ENCODE measurements at regions not wholly inside any gene's neighbourhood (a gene's known extent, or its start where the extent isn't known, plus 50 kb on each side); places are given as distances from the start of the nearest gene placed in this dataset.
A peak's percentile ranks its signal among the peaks of the same experiment; 100 is the strongest.
"Not testable (repeated sequence)": the region's sequence is repeated elsewhere in the genome, so short reads cannot be mapped to it uniquely, and the experiment has no call there.

- no peak for TF ChIP-seq CTCF (IDR thresholded peaks at IDR 0.05; ENCODE audit: extremely low read depth, insufficient read depth, missing control alignments)
- in situ Hi-C loops (cut with MboI; ENCODE audit: low pct_unique_long_range_greater_than_20kb, low sequenced_read_pairs, unreplicated experiment): no loop called here
- no peak for DNase-seq (ENCODE audit: low spot score)
Observed at GRCh38 chrX:87975365-87975764, 457.8 kb downstream of the KLHL4 start.

- DNase-seq (ENCODE audit: low spot score); in situ Hi-C loops (cut with MboI; ENCODE audit: low pct_unique_long_range_greater_than_20kb, low sequenced_read_pairs, unreplicated experiment): not testable (repeated sequence)
Observed at GRCh38 chrX:88007873-88008272, 490.3 kb downstream of the KLHL4 start.

- no peak for TF ChIP-seq CTCF (IDR thresholded peaks at IDR 0.05; ENCODE audit: extremely low read depth, insufficient read depth, missing control alignments)
- in situ Hi-C loops (cut with MboI; ENCODE audit: low pct_unique_long_range_greater_than_20kb, low sequenced_read_pairs, unreplicated experiment): no loop called here
- no peak for DNase-seq (ENCODE audit: low spot score)
Observed at GRCh38 chrX:88024022-88024421, 506.4 kb downstream of the KLHL4 start.

- TF ChIP-seq CTCF (IDR thresholded peaks at IDR 0.05; ENCODE audit: extremely low read depth, insufficient read depth, missing control alignments): no peak
- in situ Hi-C loops (cut with MboI; ENCODE audit: low pct_unique_long_range_greater_than_20kb, low sequenced_read_pairs, unreplicated experiment): no loop called here
- DNase-seq (ENCODE audit: low spot score): no peak
Observed at GRCh38 chrX:88072339-88073030, 554.9 kb downstream of the KLHL4 start.

GRCh38 chrX:88101968-88102367 is 584.4 kb downstream of the KLHL4 start:
- in situ Hi-C loops (cut with MboI; ENCODE audit: low pct_unique_long_range_greater_than_20kb, low sequenced_read_pairs, unreplicated experiment): no loop called here
- no peak for TF ChIP-seq CTCF (IDR thresholded peaks at IDR 0.05; ENCODE audit: extremely low read depth, insufficient read depth, missing control alignments)
- DNase-seq (ENCODE audit: low spot score): no peak

- DNase-seq (ENCODE audit: low spot score): no peak
- TF ChIP-seq CTCF (IDR thresholded peaks at IDR 0.05; ENCODE audit: extremely low read depth, insufficient read depth, missing control alignments): peak; percentile 34
- in situ Hi-C loops (cut with MboI; ENCODE audit: low pct_unique_long_range_greater_than_20kb, low sequenced_read_pairs, unreplicated experiment): no loop called here
Observed at GRCh38 chrX:88135735-88136134, 611.3 kb upstream of the CPXCR1 start.

- in situ Hi-C loops (cut with MboI; ENCODE audit: low pct_unique_long_range_greater_than_20kb, low sequenced_read_pairs, unreplicated experiment): no loop called here
- no peak for TF ChIP-seq CTCF (IDR thresholded peaks at IDR 0.05; ENCODE audit: extremely low read depth, insufficient read depth, missing control alignments)
Observed at GRCh38 chrX:88136328-88136727, 610.7 kb upstream of the CPXCR1 start.

More at GRCh38 chrX:88136328-88136727, 610.7 kb upstream of the CPXCR1 start:
- no peak for DNase-seq (ENCODE audit: low spot score)
